Chondrocyte (in vitro differentiated cells): ENCODE measurements at regions not wholly inside any gene's neighbourhood (a gene's known extent, or its start where the extent isn't known, plus 50 kb on each side); places are given as distances from the start of the nearest gene placed in this dataset.

Experiments used
- DNase-seq: peaks from one replicate; pipeline ENCODE4 v3.0.0; 2021; ENCODE audit warnings: mixed read lengths, low spot score
- H3K27ac Mint-ChIP-seq: one replicate; pipeline ENCODE4 v1.8.0; 2021; ENCODE audit warnings: mild to moderate bottlenecking, moderate library complexity, mixed read lengths; ENCODE audit not compliant: unreplicated experiment
- H3K27me3 Mint-ChIP-seq: 2 replicates; pipeline ENCODE4 v1.8.0; 2021; ENCODE audit warnings: low read depth, mixed read lengths
- H3K36me3 Mint-ChIP-seq: 2 replicates; pipeline ENCODE4 v1.8.0; 2021; ENCODE audit warnings: low read depth, mixed read lengths
- H3K4me1 Mint-ChIP-seq: 2 replicates; pipeline ENCODE4 v1.8.0; 2021; ENCODE audit warnings: low read depth, mild to moderate bottlenecking, mixed read lengths
- H3K4me3 Mint-ChIP-seq: one replicate; pipeline ENCODE4 v1.8.0; 2021; ENCODE audit warnings: mild to moderate bottlenecking, moderate library complexity, mixed read lengths; ENCODE audit not compliant: unreplicated experiment
- H3K9me3 Mint-ChIP-seq: 2 replicates; pipeline ENCODE4 v1.8.0; 2021; ENCODE audit warnings: low read depth, mixed read lengths
- TF ChIP-seq, protein P1 (sequence below): fragments of 200-600 bp; sonication (generic); IDR thresholded peaks from 2 replicates; pipeline ENCODE4 v1.5.0; 2021; ENCODE audit warnings: antibody characterized with exemption, mild to moderate bottlenecking, moderate library complexity

- Mint-ChIP-seq H3K4me3 (no peak overlapping the region), H3K4me1 (peaks cover 42% of the 10 kb centered on the region), H3K36me3 (peaks cover 18% of the 10 kb centered on the region), H3K27ac (peak overlapping the region; percentile 0), H3K27me3 (no peaks in the 10 kb centered on the region), H3K9me3 (no peaks in the 10 kb centered on the region)
- DNase-seq, result no peak
- TF ChIP-seq, protein P1, sequence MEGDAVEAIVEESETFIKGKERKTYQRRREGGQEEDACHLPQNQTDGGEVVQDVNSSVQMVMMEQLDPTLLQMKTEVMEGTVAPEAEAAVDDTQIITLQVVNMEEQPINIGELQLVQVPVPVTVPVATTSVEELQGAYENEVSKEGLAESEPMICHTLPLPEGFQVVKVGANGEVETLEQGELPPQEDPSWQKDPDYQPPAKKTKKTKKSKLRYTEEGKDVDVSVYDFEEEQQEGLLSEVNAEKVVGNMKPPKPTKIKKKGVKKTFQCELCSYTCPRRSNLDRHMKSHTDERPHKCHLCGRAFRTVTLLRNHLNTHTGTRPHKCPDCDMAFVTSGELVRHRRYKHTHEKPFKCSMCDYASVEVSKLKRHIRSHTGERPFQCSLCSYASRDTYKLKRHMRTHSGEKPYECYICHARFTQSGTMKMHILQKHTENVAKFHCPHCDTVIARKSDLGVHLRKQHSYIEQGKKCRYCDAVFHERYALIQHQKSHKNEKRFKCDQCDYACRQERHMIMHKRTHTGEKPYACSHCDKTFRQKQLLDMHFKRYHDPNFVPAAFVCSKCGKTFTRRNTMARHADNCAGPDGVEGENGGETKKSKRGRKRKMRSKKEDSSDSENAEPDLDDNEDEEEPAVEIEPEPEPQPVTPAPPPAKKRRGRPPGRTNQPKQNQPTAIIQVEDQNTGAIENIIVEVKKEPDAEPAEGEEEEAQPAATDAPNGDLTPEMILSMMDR, result no peak
Measured at GRCh38 chr1:201631037-201631436, 92.1 kb downstream of the NAV1 start.

DNA sequence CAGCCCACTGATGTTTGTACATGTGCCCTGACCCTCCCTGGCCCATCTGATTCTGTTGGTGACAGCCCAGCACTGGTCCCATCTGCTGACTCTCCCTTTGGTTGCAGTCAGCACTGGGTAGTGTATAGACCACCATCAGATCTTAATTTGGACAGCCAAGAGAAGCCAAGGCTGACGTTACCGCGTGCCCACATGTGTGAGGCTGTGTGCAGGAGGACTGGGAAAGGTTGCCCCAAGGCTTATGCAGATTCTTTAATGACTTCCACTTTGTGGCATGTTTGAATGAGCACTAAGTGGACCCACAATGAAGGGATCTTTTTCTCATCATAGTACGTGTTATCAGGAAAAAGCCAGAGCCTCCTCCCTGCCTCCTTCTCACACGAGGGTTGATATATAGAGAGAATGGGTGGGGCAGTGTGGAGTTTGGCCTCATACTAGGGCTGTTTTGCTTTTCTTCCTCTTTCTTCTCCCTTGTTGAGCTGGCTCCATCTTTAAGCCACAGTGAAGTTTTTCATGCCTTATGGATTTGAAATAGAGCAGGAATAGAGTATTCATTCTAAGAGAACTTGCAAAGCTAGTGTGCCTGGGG, 93.5 kb downstream of the NAV1 start:
- Mint-ChIP-seq H3K27me3 (no peaks in the 10 kb centered on the region), H3K27ac (no peak overlapping the region), H3K4me3 (no peak overlapping the region), H3K9me3 (no peaks in the 10 kb centered on the region), H3K36me3 (peaks cover 18% of the 10 kb centered on the region), H3K4me1 (peaks cover 45% of the 10 kb centered on the region)
- DNase-seq, result no peak
- TF ChIP-seq, protein P1, result no peak

- TF ChIP-seq, protein P1, result no peak
Measured at GRCh38 chr1:201633297-201633696, 94.4 kb downstream of the NAV1 start.

DNA sequence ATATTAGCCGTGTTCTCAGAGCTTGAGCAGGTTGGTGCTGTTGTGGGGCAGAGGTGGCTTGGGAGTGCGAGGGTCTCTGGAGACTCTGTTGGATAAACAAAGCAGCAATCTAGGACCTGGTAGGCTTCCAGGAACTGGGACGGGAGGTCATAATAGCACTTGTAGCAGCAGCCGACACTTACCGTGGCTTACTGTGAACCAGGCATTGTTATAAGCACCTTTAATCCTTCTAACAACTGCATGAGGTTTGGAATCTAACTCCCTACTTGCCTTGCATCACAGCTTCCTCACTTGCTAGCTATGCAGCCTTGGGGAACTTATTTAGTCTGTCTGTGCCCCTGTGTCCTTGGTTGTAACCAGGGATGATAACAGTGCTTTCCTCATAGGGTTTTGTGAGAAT, 94.9 kb downstream of the NAV1 start:
- Mint-ChIP-seq H3K36me3 (peaks cover 19% of the 10 kb centered on the region), H3K27me3 (no peaks in the 10 kb centered on the region), H3K9me3 (no peaks in the 10 kb centered on the region), H3K27ac (no peak overlapping the region), H3K4me3 (no peak overlapping the region), H3K4me1 (peaks cover 36% of the 10 kb centered on the region)
- TF ChIP-seq, protein P1, result no peak
- no peak for DNase-seq

More at GRCh38 chr1:201633297-201633696, 94.4 kb downstream of the NAV1 start:
- Mint-ChIP-seq H3K4me1 (peaks cover 39% of the 10 kb centered on the region), H3K27me3 (no peaks in the 10 kb centered on the region), H3K4me3 (no peak overlapping the region), H3K9me3 (no peaks in the 10 kb centered on the region), H3K27ac (no peak overlapping the region), H3K36me3 (peaks cover 17% of the 10 kb centered on the region)
- DNase-seq, result no peak

DNA sequence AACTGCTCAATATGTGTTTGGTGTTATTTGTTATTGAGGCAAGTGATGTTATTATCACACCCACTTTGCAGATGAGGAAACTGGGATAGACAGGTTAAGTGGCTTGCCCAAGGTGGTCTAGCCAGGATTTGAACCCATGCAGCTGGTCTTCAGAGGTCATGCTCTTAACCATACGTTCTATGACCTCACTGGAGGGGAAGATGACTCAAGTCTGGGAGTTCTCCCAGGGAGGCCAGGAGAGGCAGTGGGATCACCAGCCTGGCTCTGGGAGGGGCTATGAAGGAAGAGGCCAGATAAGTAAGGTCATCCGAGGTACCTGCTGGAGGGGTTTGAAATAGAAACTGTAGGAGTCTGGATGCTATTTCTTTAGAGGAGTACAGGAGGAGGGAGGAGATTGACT, 95.3 kb downstream of the NAV1 start:
- H3K36me3 Mint-ChIP-seq, result peaks cover 19% of the 10 kb centered on the region
- H3K9me3 Mint-ChIP-seq, result no peaks in the 10 kb centered on the region
- H3K27ac Mint-ChIP-seq, result no peak overlapping the region
- H3K4me3 Mint-ChIP-seq, result no peak overlapping the region
- TF ChIP-seq, protein P1, result no peak
- H3K4me1 Mint-ChIP-seq, result peaks cover 35% of the 10 kb centered on the region
- DNase-seq, result no peak
- no peaks in the 10 kb centered on the region for H3K27me3 Mint-ChIP-seq
